Endothelial cell of umbilical vein (primary cell): ENCODE measurements at regions not wholly inside any gene's neighbourhood (a gene's known extent, or its start where the extent isn't known, plus 50 kb on each side); places are given as distances from the start of the nearest gene placed in this dataset.

ENCODE experiments used
- CTCF ChIP-seq, 2 donors: IDR thresholded peaks; 1 replicate in 1 of 2; 2 replicates in 1 of 2; pipeline ENCODE4 v1.5.1; 2011; ENCODE audit warnings: low read length in 2 of 2, mild to moderate bottlenecking in 2 of 2, moderate library complexity in 2 of 2, control low read depth in 1 of 2, inconsistent platforms in 1 of 2, low read depth in 1 of 2; ENCODE audit not compliant: insufficient read depth in 1 of 2; ENCODE audit errors: extremely low read depth in 1 of 2
- FOS ChIP-seq: IDR thresholded peaks from 2 replicates; pipeline ENCODE4 v1.6.1; 2011; ENCODE audit warnings: mild to moderate bottlenecking, low read length, moderate library complexity, borderline replicate concordance; ENCODE audit not compliant: insufficient read depth
- MYC ChIP-seq: IDR thresholded peaks from one replicate; pipeline ENCODE4 v1.6.1; 2011; ENCODE audit warnings: mild to moderate bottlenecking, low read depth, low read length
- POLR2A ChIP-seq: IDR thresholded peaks from 2 replicates; pipeline ENCODE4 v1.6.1; 2012; ENCODE audit warnings: low read depth, mild to moderate bottlenecking, control low read depth, low read length
- POLR2AphosphoS5 ChIP-seq: IDR thresholded peaks from 2 replicates; pipeline ENCODE4 v1.6.1; 2012; ENCODE audit warnings: low read depth, mild to moderate bottlenecking, control low read depth, low read length, moderate library complexity; ENCODE audit not compliant: insufficient read depth

- TF ChIP-seq POLR2A (no peak), CTCF (IDR thresholded peaks at IDR 0.05; ENCODE audit: extremely low read depth in 1 of 2, insufficient read depth in 1 of 2, low read depth in 1 of 2, low read length in 2 of 2) (no peak), POLR2AphosphoS5 (no peak), FOS (no peak), MYC (no peak)
Observed at GRCh38 chr10:28913436-28914237, 236.3 kb downstream of the BAMBI start.
